ENCODE measurements at regions not wholly inside any gene's neighbourhood (a gene's known extent, or its start where the extent isn't known, plus 50 kb on each side); places are given as distances from the start of the nearest gene placed in this dataset.

- TF ChIP-seq, protein P1, sequence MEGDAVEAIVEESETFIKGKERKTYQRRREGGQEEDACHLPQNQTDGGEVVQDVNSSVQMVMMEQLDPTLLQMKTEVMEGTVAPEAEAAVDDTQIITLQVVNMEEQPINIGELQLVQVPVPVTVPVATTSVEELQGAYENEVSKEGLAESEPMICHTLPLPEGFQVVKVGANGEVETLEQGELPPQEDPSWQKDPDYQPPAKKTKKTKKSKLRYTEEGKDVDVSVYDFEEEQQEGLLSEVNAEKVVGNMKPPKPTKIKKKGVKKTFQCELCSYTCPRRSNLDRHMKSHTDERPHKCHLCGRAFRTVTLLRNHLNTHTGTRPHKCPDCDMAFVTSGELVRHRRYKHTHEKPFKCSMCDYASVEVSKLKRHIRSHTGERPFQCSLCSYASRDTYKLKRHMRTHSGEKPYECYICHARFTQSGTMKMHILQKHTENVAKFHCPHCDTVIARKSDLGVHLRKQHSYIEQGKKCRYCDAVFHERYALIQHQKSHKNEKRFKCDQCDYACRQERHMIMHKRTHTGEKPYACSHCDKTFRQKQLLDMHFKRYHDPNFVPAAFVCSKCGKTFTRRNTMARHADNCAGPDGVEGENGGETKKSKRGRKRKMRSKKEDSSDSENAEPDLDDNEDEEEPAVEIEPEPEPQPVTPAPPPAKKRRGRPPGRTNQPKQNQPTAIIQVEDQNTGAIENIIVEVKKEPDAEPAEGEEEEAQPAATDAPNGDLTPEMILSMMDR (IDR thresholded peaks at IDR 0.05) = no peak
- no peak for TF ChIP-seq POLR2A (IDR thresholded peaks at IDR 0.05)
These were observed 551.2 kb upstream of the CCDC54 start for GRCh38 chr3:106825962-106826605.

All from Peyer's patch (tissue), 4 donors.